CD4-positive, alpha-beta T cell (primary cell): ENCODE measurements at regions not wholly inside any gene's neighbourhood (a gene's known extent, or its start where the extent isn't known, plus 50 kb on each side); places are given as distances from the start of the nearest gene placed in this dataset.

ENCODE experiments used
- ATAC-seq: fragments of 200-7000 bp; cut with Tn5 transposase; one replicate; pipeline ENCODE4 v1.10.0; 2022; ENCODE audit warnings: mild to moderate bottlenecking; ENCODE audit not compliant: poor library complexity
- CTCF ChIA-PET: fragments of 350-600 bp; sonication (Branson Sonifier 250); formaldehyde crosslinking; loops from one replicate; lab custom pipeline; 2021; ENCODE audit warnings: antibody characterized with exemption, inconsistent platforms; lab: Charles Lee
- POLR2A ChIA-PET: fragments of 350-600 bp; sonication (Branson Sonifier 250); formaldehyde crosslinking; loops from one replicate; lab custom pipeline; 2021; ENCODE audit warnings: antibody characterized with exemption, inconsistent platforms; lab: Charles Lee
- DNase-seq, 14 experiments: peaks; one replicate each; pipeline ENCODE4 v3.0.0-alpha.2; 2013 to 2020; ENCODE audit warnings: mixed read lengths in 2 of 14
- H3K27ac ChIP-seq, 2 donors: one replicate each; pipeline versions ENCODE4 v1.5.1 to v1.7.0; 2013; ENCODE audit warnings: low read length in 2 of 2, low read depth in 1 of 2, mild to moderate bottlenecking in 1 of 2
- H3K27me3 ChIP-seq, 2 experiments: 1 replicate in 1 of 2; 2 replicates in 1 of 2; pipeline versions ENCODE4 v1.6.1 to v1.7.0; 2013; ENCODE audit warnings: low read length in 2 of 2, control low read depth in 1 of 2, mild to moderate bottlenecking in 1 of 2, moderate library complexity in 1 of 2; ENCODE audit not compliant: insufficient read depth in 2 of 2, control insufficient read depth in 1 of 2
- H3K36me3 ChIP-seq: one replicate; pipeline ENCODE4 v1.6.1; 2013; ENCODE audit warnings: low read length, control low read depth; ENCODE audit not compliant: insufficient read depth
- H3K4me1 ChIP-seq: one replicate; pipeline ENCODE4 v1.6.1; 2013; ENCODE audit warnings: low read length, control low read depth; ENCODE audit not compliant: insufficient read depth
- H3K4me3 ChIP-seq: one replicate; pipeline ENCODE4 v1.5.1; 2013; ENCODE audit warnings: mild to moderate bottlenecking, low read length, moderate library complexity
- H3K9me3 ChIP-seq, 2 experiments: 1 replicate in 1 of 2; 2 replicates in 1 of 2; pipeline versions ENCODE4 v1.6.1 to v1.7.0; 2013; ENCODE audit warnings: low read length in 2 of 2, mild to moderate bottlenecking in 2 of 2, control low read depth in 1 of 2, moderate library complexity in 1 of 2; ENCODE audit not compliant: control insufficient read depth in 1 of 2, insufficient read depth in 1 of 2
- H3K27ac Mint-ChIP-seq: one replicate; pipeline ENCODE4 v1.8.0; 2020; ENCODE audit warnings: mixed read lengths
- H3K27me3 Mint-ChIP-seq: one replicate; pipeline ENCODE4 v1.8.0; 2021; ENCODE audit warnings: mixed read lengths
- H3K36me3 Mint-ChIP-seq: one replicate; pipeline ENCODE4 v1.8.0; 2021; ENCODE audit warnings: low read depth, mixed read lengths
- H3K4me1 Mint-ChIP-seq: one replicate; pipeline ENCODE4 v1.8.0; 2021; ENCODE audit warnings: low read depth, mixed read lengths
- H3K4me3 Mint-ChIP-seq: one replicate; pipeline ENCODE4 v1.8.0; 2020; ENCODE audit warnings: mild to moderate bottlenecking, mixed read lengths
- H3K9me3 Mint-ChIP-seq: one replicate; pipeline ENCODE4 v1.8.0; 2020; ENCODE audit warnings: mixed read lengths
- CTCF ChIP-seq: fragments of 200-600 bp; IDR thresholded peaks from one replicate; pipeline ENCODE4 v1.8.0; 2022; ENCODE audit warnings: antibody characterized with exemption, mild to moderate bottlenecking
- intact Hi-C, 2 experiments: fragments of 100-400 bp; cut with DNase I in 1 of 2; cut with micrococcal nuclease in 1 of 2; formaldehyde crosslinking; loops; one replicate each; pipeline versions ENCODE4 v1.15.1 to v1.9.0; 2023 to 2025; cut with DNase I, micrococcal nuclease

GRCh38 chr2:42938671-42939370 lies 146.4 kb upstream of the HAAO start:
- Mint-ChIP-seq H3K9me3 (no peaks in the 10 kb centered on the region), H3K27me3 (no peaks in the 10 kb centered on the region), H3K4me3 (no peak overlapping the region), H3K4me1 (no peaks in the 10 kb centered on the region), H3K36me3 (no peaks in the 10 kb centered on the region), H3K27ac (no peak overlapping the region)
- Histone ChIP-seq H3K4me3 (no peak overlapping the region), H3K9me3 (no peaks in the 10 kb centered on the region), H3K4me1 (no peaks in the 10 kb centered on the region), H3K36me3 (no peaks in the 10 kb centered on the region), H3K27me3 (no peaks in the 10 kb centered on the region), H3K27ac (no peak overlapping the region)
- intact Hi-C loops, result no loop called here
- ATAC-seq (no peak), DNase-seq (no peak)
- ChIA-PET CTCF (no interaction called here), POLR2A (no interaction called here)
- no peak for TF ChIP-seq CTCF

GRCh38 chr2:42937171-42937875 lies 144.9 kb upstream of the HAAO start:
- DNase-seq (no peak), ATAC-seq (no peak)
- intact Hi-C loops, result no loop called here
- Mint-ChIP-seq H3K36me3 (no peaks in the 10 kb centered on the region), H3K27me3 (no peaks in the 10 kb centered on the region), H3K9me3 (no peaks in the 10 kb centered on the region), H3K4me3 (no peak overlapping the region), H3K27ac (no peak overlapping the region), H3K4me1 (no peaks in the 10 kb centered on the region)
- H3K9me3 ChIP-seq, result no peaks in the 10 kb centered on the region
- no peaks in the 10 kb centered on the region for H3K27me3 ChIP-seq
- no peak for TF ChIP-seq CTCF
- H3K4me1 ChIP-seq, result no peaks in the 10 kb centered on the region
- CTCF ChIA-PET, result no interaction called here
- POLR2A ChIA-PET, result no interaction called here
- no peak overlapping the region for H3K4me3 ChIP-seq
- no peak overlapping the region for H3K27ac ChIP-seq
- H3K36me3 ChIP-seq, result no peaks in the 10 kb centered on the region

GRCh38 chr2:42935692-42936671 lies 143.6 kb upstream of the HAAO start:
- POLR2A ChIA-PET, result no interaction called here
- no peaks in the 10 kb centered on the region for H3K36me3 Mint-ChIP-seq

More at GRCh38 chr2:42935692-42936671, 143.6 kb upstream of the HAAO start:
- CTCF ChIA-PET, result no interaction called here
- Mint-ChIP-seq H3K27ac (no peak overlapping the region), H3K4me3 (no peak overlapping the region), H3K27me3 (no peaks in the 10 kb centered on the region), H3K4me1 (no peaks in the 10 kb centered on the region), H3K9me3 (no peaks in the 10 kb centered on the region)
- DNase-seq (no peak), ATAC-seq (peak; percentile 46)
- Histone ChIP-seq H3K4me1 (no peaks in the 10 kb centered on the region), H3K9me3 (no peaks in the 10 kb centered on the region), H3K27ac (no peak overlapping the region), H3K27me3 (no peaks in the 10 kb centered on the region), H3K4me3 (no peak overlapping the region), H3K36me3 (no peaks in the 10 kb centered on the region)
- TF ChIP-seq CTCF, result no peak
- intact Hi-C loops, result no loop called here
